Right ventricle myocardium superior (tissue), 1 donor: ENCODE measurements at regions not wholly inside any gene's neighbourhood (a gene's known extent, or its start where the extent isn't known, plus 50 kb on each side); places are given as distances from the start of the nearest gene placed in this dataset.

Experiments
- ATAC-seq: fragments of 200-7000 bp; cut with Tn5 transposase; one replicate; pipeline ENCODE4 v1.9.1; 2020; ENCODE audit warnings: mild to moderate bottlenecking; ENCODE audit not compliant: poor library complexity
- DNase-seq: peaks from one replicate; pipeline ENCODE4 v3.0.0-alpha.2; 2020
- intact Hi-C: fragments of 100-400 bp; cut with DNase I; formaldehyde crosslinking; loops from one replicate; pipeline ENCODE4 v1.11.2; 2022
- donor health status: DM: no; HTN: yes; CAD: no; lungs with severe emphysema.

DNA sequence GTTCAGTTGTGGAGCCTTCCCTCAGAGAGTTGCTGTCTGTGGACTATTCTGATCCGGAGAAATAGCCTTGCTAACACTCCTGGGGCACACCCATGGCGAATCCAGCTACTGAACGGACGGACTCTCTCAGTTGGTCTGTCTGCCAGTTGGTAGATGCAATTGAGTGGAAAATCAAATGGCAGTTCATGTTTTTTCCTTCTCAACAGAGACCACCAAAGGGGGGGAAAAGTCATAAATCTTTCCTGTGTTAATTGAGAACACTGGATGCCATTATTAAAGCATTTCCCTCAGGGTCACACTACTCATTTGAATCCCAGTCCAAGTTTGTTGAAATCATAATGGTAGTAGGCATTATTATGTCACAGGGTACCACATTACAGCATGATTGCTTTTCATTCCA, 354.3 kb upstream of the FAR2 start:
- ATAC-seq: no peak
- intact Hi-C loops: no loop called here
- no peak for DNase-seq

DNA sequence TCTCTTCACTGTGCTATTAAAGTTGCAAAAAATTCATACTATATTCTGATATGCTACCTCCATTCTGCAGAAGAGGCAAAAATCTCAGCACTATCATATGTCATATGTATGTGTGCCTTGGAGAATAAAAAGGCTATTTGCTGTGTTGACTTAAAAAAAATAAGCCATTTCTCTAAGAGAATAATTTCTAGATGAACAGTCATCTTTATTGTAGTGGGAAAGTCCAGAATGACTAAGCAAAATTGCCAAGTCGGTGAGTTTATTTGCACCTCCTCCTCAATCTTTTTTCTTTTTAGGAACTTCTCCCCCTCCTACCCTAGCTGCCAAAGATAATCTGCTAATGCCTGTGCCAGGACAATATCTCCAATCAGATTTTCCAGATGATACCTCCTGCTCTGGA, 353.8 kb upstream of the FAR2 start:
- no peak for ATAC-seq
- intact Hi-C loops: no loop called here
- DNase-seq: no peak

DNA sequence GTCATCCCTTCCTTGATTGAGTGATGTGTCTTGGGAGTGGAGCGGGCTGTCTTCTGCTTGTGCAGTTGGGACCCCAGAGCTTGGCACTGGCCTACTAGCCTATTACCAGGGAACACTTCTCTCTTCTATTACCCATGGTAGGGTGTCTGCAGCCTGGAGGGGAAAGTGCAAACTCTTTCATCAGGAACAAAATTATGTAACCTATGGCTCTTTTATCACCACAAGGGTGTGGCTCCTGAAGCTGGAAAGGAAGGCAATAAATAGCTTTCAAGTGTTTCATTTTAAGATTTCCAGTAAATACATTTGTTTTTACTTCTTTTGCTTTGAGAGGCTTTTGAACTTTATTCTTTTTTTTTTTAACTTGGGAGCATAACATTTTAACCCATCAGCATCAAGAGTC, 349.7 kb upstream of the FAR2 start:
- intact Hi-C loops: no loop called here
- DNase-seq (no peak), ATAC-seq (peak; percentile 44)

DNA sequence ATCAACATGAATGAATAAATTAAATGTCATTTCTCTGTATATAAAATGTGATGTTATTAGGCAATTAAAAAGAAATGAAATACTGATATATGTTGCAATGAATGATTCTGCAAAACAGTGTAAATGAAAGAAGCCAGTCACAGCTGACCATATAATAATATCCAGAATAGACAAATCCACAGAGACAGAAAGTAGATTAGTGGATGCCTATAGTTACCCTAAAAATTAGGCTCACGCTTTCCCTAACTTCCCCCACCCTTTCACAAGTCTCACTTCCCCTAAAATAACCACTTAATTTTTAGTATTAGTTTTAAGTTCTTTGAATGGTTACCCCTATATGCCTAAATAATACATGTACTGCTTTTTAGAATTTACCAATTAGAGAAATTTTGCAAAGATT, 348.9 kb upstream of the FAR2 start:
- DNase-seq (no peak), ATAC-seq (no peak)
- intact Hi-C loops: no loop called here

DNA sequence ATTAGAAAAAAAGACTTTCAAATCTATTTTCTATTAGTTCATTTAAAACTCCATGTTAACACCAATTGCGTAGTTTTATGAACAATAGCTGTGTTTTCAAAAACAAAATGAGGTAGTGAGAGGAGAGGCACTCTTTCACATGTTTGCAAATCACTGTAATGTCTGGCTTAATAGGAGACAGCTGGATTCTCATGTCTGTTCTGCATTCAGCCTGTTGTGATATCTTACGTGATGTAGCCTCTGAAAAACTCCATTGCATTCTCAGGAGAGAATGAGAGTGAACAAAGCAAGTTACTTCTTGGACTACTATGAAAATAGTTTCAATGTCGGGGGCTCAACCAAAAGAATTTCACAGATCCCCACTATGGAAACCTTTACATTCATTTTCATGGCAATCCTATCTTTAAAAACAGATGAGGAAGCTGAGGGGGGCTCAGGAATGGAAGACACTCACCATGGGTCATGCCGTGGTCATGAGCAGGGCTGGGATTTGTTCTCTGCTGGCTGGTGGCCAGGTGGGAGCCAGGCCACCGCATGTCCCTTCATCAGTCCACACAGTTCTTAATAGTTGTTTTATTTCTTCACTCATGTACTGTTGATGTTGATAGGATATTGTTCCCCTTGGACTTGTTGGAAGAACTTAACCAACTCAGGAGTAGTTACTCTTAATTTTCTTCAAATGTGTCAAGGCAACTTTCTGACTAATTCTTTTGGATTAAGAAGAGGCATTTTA, 346.2 kb upstream of the FAR2 start:
- DNase-seq (peak; percentile 62), ATAC-seq (peak; percentile 95)
- intact Hi-C loops: no loop called here

DNA sequence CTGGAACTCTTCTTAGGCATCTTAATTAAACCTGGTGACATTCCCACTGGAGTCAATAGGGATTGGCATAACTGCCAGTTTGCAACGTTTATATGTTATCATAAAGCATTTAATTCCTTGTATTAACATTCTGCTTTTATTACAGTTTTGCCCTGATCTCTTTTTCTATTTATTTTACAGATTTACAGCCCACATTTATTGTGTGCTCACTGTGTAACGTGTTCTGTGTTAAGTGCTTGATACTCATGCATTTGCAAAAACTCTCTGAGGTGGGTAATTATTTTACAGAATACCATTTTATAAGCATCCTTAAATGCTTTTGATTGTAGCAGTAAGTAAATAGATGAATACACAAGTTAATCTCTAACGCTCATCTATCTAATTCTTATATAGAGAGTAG, 341.5 kb upstream of the FAR2 start:
- intact Hi-C loops: no loop called here
- ATAC-seq (no peak), DNase-seq (no peak)

DNA sequence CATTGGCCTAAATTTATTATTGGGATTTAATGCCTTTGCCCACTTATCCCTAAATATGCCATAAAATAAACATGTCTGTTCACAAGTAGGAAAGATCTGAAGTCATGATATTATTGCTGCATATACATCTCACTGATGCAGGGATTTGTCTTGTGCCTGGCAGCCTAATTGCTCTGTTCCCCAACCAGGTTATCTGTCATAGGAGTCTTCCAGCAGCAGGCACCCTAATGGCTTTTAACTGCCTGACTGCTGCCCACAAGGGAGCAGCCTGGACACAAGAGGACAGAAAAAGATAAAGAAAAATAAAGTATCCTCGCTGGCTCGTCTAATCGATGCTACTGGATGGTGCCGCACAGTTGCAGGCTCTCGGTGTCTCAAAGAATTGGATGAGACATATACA, 337.6 kb upstream of the FAR2 start:
- ATAC-seq (no peak), DNase-seq (no peak)
- intact Hi-C loops: no loop called here

DNA sequence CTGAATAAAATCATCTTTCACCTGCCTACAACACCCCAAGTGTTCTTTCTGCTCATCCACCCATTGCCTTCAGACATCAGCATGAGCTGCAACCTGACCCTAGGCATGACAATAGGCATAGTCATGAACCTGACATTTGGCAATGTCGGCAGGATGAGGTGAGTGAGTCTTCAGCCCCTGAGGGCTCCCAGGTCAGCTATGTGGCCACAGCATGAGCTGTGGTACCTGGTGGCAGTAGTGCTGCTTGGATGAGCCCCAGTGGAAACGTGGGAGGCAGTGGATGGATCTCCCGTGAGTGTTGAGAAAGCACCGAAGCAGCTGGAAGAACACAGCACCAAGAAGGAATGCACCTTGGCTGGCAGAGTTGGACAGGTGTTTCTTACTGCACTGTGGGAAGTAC, 334.8 kb upstream of the FAR2 start:
- DNase-seq: no peak
- intact Hi-C loops: no loop called here
- no peak for ATAC-seq

DNA sequence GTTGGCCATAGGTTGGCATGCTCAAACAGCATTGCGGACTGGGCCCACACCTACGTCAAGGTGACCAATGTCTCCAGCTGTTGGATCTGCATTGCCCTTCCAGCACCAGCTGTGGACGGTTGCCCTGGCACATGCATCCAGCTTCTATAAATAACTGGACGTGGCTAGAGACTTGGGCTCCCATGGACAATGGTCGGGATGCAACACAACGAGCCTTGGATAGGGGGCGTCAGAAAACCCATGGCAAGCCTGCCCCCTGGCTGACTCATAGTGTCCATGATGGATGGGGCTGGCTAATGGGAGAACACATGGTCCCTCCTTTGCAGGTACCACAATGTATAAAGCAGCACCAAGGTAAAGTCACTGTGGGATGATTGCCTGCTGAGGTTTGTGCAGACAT, 331.6 kb upstream of the FAR2 start:
- ATAC-seq (no peak), DNase-seq (no peak)
- intact Hi-C loops: no loop called here

DNA sequence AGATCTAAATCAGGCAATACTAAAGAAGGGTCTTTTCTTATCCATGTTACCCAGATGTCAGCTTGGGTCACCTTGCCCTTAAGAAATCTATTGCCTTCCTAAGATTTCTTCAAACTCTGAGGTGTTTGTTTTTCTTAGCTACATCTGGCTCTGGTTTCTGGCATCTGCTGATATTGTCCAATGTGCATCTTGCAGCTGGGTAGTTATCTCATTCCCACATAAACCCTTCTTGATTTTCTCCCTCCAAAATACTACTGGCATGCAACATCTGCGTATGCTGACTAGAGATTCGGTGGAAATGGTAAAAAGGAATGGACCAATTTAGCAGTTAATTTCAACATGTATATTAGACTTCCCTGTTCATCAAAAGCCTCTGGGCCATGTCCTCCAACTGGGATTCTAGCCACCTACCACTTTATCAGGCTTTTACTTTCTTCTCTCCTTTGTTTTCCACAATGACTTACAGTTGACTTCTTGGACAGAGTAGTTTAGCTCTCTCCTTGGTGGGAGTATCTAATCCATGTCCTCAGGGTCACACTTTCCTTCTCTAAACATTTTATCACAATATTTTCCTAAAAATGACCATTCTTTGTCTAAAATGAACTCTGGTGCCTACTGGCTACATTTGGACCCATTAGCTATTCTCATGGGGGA, 324.8 kb upstream of the FAR2 start:
- DNase-seq (no peak), ATAC-seq (peak; percentile 27)
- intact Hi-C loops: no loop called here

DNA sequence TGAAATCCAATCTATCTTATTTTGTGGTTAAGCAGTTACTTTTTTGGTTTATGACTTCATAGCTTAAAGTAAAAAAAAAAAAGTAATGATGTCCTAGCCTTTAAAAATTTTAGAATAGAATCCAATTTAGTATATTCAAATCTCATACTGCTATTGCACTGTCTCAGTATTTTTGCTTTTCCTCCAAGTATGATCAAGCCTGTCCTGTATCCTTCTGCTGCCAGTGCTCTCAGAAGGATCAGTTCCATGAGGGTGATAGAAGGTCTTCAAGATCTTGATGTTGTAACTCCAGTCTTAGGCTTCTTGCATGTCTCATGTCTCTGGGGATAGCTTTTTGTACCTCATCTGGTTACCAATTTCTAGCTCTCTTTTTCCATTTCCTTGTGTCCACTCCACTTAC, 324.2 kb upstream of the FAR2 start:
- ATAC-seq (peak; percentile 75), DNase-seq (no peak)
- intact Hi-C loops: no loop called here

DNA sequence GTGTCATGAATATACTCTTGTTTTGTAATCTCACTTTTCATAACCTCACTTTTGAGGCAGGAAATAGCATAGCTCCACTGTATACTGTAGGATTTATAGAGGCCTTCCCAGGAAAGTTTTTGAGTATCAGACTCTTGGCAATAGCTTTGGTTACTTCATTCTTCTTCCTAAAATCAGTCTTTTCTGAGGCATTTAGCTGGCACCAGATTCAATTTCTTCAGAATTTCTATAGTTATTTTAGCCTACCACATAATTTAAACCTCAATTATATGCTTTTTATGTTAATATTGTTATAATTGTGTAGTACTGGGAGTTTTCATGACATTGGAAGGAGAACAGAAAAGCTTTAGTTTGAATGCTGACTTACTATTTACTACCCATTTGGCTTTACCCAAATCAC, 322.3 kb upstream of the FAR2 start:
- DNase-seq (no peak), ATAC-seq (no peak)
- intact Hi-C loops: no loop called here

DNA sequence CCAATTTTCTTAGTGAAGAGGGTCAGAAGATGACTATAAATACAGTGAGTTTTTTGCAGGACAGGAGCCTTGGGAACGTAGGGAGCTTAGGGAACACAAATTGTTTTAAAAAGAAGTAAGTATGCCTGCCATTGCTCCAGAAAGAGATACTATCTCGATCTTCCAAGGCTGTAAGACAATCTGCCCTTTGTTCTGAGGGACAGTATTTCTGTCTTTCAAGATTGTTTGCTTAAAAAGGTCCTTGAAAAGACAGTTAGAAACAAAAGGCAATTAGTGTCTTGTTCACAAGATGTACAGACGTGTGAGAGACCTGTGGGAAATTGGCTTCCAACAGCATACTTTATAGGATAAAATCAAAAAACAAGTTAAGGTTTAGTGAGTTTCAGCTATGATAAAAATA, 321.2 kb upstream of the FAR2 start:
- intact Hi-C loops: no loop called here
- ATAC-seq (no peak), DNase-seq (no peak)

DNA sequence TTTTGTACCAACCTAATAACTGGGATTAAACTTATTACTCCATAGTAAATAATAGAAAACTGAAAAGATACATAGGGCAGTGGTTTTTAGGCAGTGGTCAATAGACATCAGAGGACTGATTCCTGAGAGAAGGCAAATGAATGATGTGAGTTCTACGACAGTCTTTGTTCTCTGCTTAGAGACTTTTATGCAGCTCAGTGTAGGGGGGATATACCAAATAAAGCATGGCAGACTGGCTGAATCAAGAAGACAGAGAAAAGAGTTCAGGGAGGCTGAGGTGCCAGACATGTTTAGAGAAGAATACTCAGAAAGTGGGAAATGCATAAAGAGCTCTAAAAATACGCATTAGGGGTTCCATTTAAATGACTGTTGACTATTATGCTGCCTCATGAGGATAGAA, 320.8 kb upstream of the FAR2 start:
- DNase-seq: no peak
- intact Hi-C loops: no loop called here
- no peak for ATAC-seq

DNA sequence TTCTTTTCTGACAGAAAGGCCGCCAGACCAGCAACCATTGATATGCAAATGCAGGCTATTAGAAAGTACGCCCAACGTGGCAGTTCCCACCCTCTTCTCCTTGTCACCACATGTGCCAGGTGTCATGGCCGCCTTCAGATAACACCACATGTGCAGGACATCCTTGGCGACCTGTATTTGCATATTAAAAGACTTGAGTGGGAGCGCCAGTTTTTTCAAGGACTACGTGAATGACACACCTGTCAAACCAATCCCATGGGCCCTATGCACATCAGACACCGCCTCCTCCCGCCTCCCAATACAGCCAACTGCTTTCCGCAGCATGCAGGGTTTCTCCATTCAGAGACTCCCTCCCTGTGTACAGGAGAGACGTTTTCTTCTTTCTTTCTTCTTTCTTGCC, 318.6 kb upstream of the FAR2 start:
- ATAC-seq (no peak), DNase-seq (no peak)
- intact Hi-C loops: no loop called here

DNA sequence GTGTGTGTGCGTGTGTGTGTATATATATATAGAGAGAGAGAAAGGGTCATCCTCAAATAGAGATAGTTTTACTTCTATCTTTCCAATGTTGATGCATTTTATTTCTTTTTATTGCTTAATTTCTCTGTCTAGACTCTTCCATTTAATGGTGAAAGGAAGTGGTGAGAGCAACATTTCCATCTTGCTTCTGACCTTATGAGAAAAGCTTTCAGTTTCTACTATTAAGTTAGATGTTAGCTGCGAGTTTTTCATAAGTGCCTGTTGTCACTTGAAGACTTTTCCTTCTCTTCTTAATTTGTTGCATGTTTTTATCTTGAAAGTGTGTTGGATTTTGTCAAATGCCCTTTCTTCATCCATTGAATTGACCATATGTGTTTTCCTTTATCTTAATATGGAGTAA, 304.4 kb upstream of the FAR2 start:
- intact Hi-C loops: no loop called here
- ATAC-seq (no peak), DNase-seq (no peak)

DNA sequence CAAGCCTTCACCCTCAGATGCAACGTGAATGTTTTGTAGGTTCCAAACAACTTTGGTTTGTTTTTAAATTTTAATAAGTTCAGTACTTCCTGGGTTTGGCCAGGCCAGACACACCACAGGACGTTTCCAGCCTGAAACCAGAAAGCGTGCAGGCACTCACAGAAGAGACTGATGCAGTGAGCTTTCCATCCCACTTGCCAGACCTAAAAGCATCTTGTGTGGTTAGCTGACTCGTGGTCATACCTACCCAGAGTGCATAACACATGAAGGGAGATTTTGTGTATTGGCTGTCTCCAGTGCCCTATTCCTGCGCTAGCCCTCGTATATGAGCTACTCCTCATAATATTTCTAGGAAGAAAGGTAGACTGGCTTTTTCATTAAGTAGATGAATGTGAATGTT, 297.3 kb upstream of the FAR2 start:
- no peak for DNase-seq
- intact Hi-C loops: no loop called here
- no peak for ATAC-seq

DNA sequence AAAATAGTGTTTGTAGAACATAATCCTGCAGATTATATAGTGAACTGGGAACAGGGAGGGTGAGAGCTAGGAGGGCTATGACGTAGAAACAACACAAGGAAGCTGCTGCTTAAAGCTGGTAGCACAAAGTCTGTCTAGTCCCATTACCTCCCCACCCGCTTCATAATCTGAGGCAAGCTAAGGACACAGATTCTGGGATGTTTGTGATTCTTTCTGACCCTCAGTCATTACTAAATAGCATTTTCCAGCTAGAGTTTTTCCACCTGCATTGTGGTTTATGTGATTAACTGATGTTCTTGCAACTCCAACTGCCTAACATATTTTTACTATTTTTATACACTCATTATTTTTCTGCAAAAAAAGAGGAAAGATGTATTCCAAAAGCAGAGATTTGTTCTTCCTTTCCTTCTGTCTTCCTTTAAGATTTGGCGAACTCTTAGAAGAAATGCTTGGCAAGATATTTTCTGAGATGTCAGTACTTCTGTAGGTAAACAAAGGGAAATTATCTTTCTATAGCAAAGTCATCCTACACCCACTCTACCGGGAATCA, 293.2 kb upstream of the FAR2 start:
- intact Hi-C loops: no loop called here
- ATAC-seq (no peak), DNase-seq (no peak)

DNA sequence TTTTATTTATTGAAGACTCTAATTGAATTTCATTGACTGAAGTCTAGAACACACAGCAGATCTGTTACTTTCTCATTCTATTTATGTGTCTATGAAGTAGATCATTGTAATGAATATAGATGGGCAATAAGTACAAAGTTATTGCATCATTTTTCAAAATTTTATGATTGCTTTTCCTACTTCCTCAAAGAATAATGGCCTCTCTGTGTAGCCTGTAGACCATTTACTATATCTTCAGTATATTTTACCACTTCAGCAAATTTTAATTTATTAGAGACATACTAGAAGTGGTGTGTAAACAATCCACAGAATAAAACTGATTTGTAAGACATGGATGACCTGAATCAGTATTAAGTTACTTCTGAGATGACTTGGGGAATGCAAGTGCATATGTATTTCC, 291.7 kb upstream of the FAR2 start:
- ATAC-seq: no peak
- intact Hi-C loops: no loop called here
- DNase-seq: no peak

DNA sequence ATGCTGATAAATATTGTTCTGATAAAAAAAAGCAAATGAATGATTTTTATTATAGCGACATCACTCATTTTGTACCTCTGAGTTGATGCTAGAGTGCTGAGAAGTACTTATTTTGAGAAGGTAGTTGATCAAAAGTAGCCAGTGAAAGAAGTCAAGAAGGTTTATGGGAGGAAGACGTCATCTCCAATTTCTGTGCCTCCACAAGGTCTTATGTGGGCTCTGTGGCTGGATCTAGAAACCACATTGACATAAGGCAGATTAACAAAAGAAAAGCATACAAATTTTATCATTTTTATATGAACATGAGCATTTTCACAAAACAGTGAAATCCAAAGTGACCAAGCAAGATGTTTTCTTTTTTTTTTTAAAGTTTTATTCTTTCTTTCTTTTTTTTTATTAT, 289.5 kb upstream of the FAR2 start:
- intact Hi-C loops: no loop called here
- DNase-seq: no peak
- no peak for ATAC-seq

DNA sequence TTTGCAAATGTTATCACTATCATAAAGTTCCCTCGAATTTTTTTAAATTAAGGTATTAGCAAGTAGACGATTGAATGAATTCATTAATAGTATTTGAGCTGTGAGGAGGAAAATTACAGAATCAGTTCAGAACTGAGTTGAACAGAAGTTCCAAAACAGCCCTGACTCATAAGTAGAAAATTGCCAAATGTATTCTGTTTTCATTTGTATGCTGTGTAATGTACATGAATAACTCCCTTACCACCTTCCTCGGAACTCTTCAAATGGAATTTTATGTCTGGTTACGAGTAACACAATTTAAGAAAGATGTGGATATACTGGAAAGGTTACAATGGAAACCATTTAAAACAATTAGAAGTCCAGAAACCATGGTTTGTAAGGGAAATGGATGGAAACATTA, 283.3 kb upstream of the FAR2 start:
- no peak for ATAC-seq
- DNase-seq: no peak
- intact Hi-C loops: no loop called here
